ENCODE measurements at regions not wholly inside any gene's neighbourhood (a gene's known extent, or its start where the extent isn't known, plus 50 kb on each side); places are given as distances from the start of the nearest gene placed in this dataset.
"Not testable (repeated sequence)": the region's sequence is repeated elsewhere in the genome, so short reads cannot be mapped to it uniquely, and the experiment has no call there.

DNA sequence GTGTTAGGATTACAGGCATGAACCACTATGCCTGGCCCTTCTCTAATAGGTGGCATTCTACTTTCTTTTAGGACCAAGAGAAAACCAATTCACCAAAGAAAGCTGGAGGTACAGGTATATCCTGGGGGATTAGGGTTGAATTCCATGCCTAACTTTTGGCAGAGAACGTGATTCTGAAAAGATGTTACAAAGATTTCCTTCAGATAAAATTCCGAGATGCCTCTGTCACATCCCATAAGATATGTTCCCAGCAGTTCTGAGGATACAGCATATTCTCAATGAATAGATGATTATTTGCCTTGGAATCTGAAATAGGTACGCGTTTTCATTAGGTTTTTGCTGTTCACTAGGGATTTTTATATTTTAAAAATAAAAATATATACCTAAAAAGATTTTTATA lies 111.9 kb upstream of the KRAS start:
- Histone ChIP-seq H3K4me3 (ENCODE audit: low read length) (no peak overlapping the region), H3K9me3 (ENCODE audit: control insufficient read depth, low read length) (no peaks in the 10 kb centered on the region), H3K4me1 (ENCODE audit: control insufficient read depth, insufficient read depth, low read length) (no peaks in the 10 kb centered on the region), H3K27me3 (replicated peaks; ENCODE audit: control insufficient read depth, insufficient read depth, low read length) (no peaks in the 10 kb centered on the region), H3K9ac (ENCODE audit: low read length) (no peak overlapping the region), H3K36me3 (ENCODE audit: control insufficient read depth, insufficient read depth, low read length, severe bottlenecking) (no peaks in the 10 kb centered on the region)
- DNase-seq (ENCODE audit: low read depth), result no peak

DNA sequence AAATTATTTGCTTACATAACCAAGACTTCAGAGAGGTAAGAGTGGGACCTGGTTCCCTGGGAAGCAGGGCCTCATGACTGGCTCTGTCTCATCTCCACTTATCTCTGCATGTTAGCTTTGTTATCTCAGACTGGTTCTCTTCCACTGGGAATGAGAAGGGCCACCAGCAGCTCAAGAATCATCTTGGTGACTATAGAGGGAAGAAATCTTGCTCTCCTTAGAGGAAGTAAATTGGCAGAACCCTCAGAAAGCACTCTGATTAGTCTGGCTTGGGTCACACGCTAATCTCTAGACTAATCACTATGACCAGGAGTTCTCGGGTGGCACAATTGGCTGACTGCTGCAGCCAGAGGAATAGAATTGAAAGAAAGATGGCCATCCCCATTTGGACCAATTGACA lies 110.8 kb upstream of the KRAS start:
- Histone ChIP-seq H3K9ac (ENCODE audit: low read length) (no peak overlapping the region), H3K27me3 (replicated peaks; ENCODE audit: control insufficient read depth, insufficient read depth, low read length) (no peaks in the 10 kb centered on the region), H3K4me3 (ENCODE audit: low read length) (no peak overlapping the region), H3K9me3 (ENCODE audit: control insufficient read depth, low read length) (no peaks in the 10 kb centered on the region), H3K4me1 (ENCODE audit: control insufficient read depth, insufficient read depth, low read length) (no peaks in the 10 kb centered on the region), H3K36me3 (ENCODE audit: control insufficient read depth, insufficient read depth, low read length, severe bottlenecking) (no peaks in the 10 kb centered on the region)
- DNase-seq (ENCODE audit: low read depth), result no peak

DNA sequence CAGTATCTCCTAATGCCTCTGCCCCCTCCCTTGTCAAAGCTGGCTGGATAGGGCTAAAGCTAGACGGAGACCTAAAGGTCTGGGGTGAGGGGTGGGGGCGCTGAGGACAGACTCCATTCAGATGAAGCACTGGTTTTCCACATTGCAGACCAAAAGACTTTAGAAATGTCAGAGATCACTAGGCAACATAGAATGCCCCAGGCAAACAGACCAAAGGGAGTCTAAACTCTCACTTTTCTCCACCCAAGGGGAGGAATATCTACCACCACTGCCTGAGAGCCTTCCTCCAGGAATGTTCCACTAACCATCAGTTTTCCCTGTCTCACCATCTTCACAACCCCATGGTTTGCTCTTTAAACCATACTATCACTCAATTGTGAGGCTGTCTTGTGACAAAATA lies 106.9 kb upstream of the KRAS start:
- no peaks in the 10 kb centered on the region for H3K36me3 ChIP-seq (ENCODE audit: control insufficient read depth, insufficient read depth, low read length, severe bottlenecking)
- DNase-seq (ENCODE audit: low read depth), result no peak

DNA sequence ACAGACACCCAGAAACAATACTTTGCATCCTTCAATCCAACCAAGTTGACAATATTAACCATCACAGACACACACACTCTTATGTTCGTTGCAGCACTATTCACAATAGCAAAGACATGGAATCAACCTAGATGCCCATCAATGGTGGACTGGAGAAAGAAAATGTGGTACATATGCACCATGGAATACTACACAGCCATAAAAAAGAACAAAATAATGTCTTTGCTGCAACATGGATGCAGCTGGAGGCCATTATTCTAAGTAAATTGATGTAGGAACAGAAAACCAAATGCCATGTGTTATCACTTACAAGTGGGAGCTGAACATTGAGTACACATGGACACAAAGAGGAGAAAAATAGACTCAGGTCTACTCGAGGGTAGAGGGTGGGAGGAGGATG lies 102.2 kb upstream of the KRAS start:
- not testable (repeated sequence) for H3K9ac ChIP-seq (ENCODE audit: low read length); H3K4me1 ChIP-seq (ENCODE audit: control insufficient read depth, insufficient read depth, low read length); H3K36me3 ChIP-seq (ENCODE audit: control insufficient read depth, insufficient read depth, low read length, severe bottlenecking); H3K4me3 ChIP-seq (ENCODE audit: low read length); H3K9me3 ChIP-seq (ENCODE audit: control insufficient read depth, low read length); DNase-seq (ENCODE audit: low read depth); H3K27me3 ChIP-seq (replicated peaks; ENCODE audit: control insufficient read depth, insufficient read depth, low read length)

More for the DNA sequence above, 106.9 kb upstream of the KRAS start:
- Histone ChIP-seq H3K4me1 (ENCODE audit: control insufficient read depth, insufficient read depth, low read length) (no peaks in the 10 kb centered on the region), H3K9ac (ENCODE audit: low read length) (no peak overlapping the region), H3K4me3 (ENCODE audit: low read length) (no peak overlapping the region), H3K27me3 (replicated peaks; ENCODE audit: control insufficient read depth, insufficient read depth, low read length) (no peaks in the 10 kb centered on the region), H3K9me3 (ENCODE audit: control insufficient read depth, low read length) (no peaks in the 10 kb centered on the region)

DNA sequence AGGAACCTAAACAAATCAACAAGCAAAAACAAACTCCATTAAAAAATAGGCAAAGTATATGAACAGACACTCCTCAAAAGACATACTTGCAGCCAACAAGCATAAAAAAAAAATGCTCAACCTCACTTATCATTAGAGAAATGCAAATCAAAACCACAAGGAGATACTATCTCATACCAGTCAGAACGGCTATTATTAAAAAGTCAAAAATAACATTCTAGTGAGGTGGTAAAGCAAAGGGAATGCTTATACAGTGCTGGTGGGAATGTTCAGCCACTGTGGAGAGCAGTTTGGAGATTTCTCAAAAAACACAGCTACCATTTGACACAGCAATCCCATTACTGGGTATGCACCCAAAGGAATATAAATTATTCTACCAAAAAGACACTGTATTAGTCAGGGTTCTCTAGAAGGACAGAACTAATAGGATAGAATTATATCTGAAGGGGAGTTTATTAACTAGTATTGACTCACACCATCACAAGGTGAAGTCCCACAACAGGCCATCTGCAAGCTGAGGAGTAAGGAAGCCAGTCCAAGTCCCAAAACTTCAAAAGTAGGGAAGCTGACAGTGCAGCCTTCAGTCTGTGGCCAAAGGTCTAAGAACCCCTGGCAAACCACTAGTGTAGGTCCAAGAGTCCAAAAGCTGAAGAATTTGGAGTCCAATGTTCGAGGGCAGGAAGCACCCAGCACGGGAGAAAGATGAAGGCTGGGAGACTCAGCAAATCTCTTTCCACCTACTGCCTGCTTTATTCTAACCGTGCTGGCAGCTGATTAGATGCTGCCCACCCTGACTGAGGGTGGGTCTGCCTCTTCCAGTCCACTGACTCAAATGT lies 101.6 kb upstream of the KRAS start:
- DNase-seq (ENCODE audit: low read depth), result peak; percentile 38

DNA sequence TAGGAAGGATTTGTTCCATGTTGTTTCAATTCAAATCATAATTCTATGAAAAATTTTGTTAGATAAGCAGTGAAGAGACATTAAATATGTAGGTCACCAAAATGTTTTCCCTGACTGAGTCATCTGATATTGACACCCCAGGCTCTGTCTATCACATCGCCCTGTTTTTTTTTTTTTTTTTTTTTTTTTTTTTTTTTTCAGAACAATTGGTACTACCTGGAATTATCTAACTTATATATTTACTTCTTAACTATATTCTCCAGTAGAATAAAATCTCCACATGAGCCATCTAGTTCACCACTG lies 97.8 kb upstream of the KRAS start:
- Histone ChIP-seq H3K4me1 (ENCODE audit: control insufficient read depth, insufficient read depth, low read length) (peaks cover 3% of the 10 kb centered on the region), H3K27me3 (replicated peaks; ENCODE audit: control insufficient read depth, insufficient read depth, low read length) (no peaks in the 10 kb centered on the region), H3K36me3 (ENCODE audit: control insufficient read depth, insufficient read depth, low read length, severe bottlenecking) (no peaks in the 10 kb centered on the region), H3K9me3 (ENCODE audit: control insufficient read depth, low read length) (no peaks in the 10 kb centered on the region), H3K9ac (ENCODE audit: low read length) (no peak overlapping the region), H3K4me3 (ENCODE audit: low read length) (no peak overlapping the region)
- no peak for DNase-seq (ENCODE audit: low read depth)

More for the DNA sequence above, 101.6 kb upstream of the KRAS start:
- no peak overlapping the region for H3K9ac ChIP-seq (ENCODE audit: low read length)
- no peak overlapping the region for H3K4me3 ChIP-seq (ENCODE audit: low read length)
- no peaks in the 10 kb centered on the region for H3K36me3 ChIP-seq (ENCODE audit: control insufficient read depth, insufficient read depth, low read length, severe bottlenecking)
- peaks cover 3% of the 10 kb centered on the region for H3K4me1 ChIP-seq (ENCODE audit: control insufficient read depth, insufficient read depth, low read length)
- H3K27me3 ChIP-seq (replicated peaks; ENCODE audit: control insufficient read depth, insufficient read depth, low read length), result no peaks in the 10 kb centered on the region
- H3K9me3 ChIP-seq (ENCODE audit: control insufficient read depth, low read length), result no peaks in the 10 kb centered on the region

DNA sequence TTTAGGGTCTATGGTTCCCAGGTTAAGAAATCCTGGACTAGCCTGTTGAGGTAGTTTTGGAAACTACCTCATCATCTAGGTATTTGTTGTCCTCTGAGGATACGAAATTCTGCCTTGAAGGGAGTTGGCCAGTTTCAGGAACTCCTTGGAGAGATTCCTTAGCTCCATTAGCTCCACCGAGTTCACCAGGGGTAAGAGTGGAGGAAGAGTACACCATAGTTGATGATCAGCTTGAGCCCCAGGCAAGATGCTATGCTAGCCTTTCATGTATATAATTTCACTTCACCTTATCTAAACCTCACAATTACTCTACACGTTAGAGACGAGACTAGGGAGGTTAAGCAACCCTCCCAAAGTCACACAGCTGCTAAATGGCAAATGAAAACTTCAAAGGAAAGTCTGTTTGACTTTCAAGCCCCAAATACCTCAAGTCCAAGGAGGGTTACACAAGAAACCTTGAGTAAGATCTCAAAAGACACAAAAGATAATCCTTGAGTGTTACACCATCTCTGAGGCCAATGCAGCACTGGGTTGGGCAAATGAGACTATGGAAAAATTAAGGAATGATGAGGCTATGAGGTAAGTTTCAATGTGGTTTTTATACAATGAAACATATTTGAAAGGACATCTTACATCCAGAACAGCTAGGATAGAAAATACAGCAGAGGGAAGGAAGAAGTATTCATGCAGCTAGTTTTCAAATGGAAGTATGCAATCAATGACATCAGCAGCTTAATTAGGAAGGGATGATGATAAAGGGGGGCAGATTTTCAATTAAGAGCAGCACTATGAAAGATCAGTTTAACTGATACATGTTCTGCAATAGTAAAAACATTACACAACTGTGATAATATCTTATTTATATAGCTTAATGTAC lies 97.2 kb upstream of the KRAS start:
- DNase-seq (ENCODE audit: low read depth), result peak; percentile 66
- Histone ChIP-seq H3K4me1 (ENCODE audit: control insufficient read depth, insufficient read depth, low read length) (peaks cover 3% of the 10 kb centered on the region), H3K36me3 (ENCODE audit: control insufficient read depth, insufficient read depth, low read length, severe bottlenecking) (no peaks in the 10 kb centered on the region), H3K9me3 (ENCODE audit: control insufficient read depth, low read length) (no peaks in the 10 kb centered on the region), H3K4me3 (ENCODE audit: low read length) (no peak overlapping the region), H3K27me3 (replicated peaks; ENCODE audit: control insufficient read depth, insufficient read depth, low read length) (no peaks in the 10 kb centered on the region), H3K9ac (ENCODE audit: low read length) (no peak overlapping the region)

DNA sequence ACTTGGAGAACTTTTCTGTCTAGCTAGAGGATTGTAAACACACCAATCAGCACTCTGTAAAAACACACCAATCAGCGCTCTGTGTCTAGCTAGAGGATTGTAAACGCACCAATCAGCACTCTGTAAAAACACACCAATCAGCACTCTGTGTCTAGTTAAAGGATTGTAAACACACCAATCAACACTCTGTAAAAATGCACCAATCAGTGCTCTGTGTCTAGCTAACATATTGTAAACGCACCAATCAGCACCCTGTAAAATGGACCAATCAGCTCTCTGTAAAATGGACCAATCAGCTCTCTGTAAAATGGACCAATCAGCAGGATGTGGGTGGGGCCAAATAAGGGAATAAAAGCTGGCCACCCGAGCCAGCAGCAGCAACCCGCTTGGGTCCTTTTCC lies 91.1 kb upstream of the KRAS start:
- DNase-seq (ENCODE audit: low read depth); H3K9ac ChIP-seq (ENCODE audit: low read length); H3K9me3 ChIP-seq (ENCODE audit: control insufficient read depth, low read length); H3K36me3 ChIP-seq (ENCODE audit: control insufficient read depth, insufficient read depth, low read length, severe bottlenecking); H3K27me3 ChIP-seq (replicated peaks; ENCODE audit: control insufficient read depth, insufficient read depth, low read length); H3K4me3 ChIP-seq (ENCODE audit: low read length); H3K4me1 ChIP-seq (ENCODE audit: control insufficient read depth, insufficient read depth, low read length): not testable (repeated sequence)

DNA sequence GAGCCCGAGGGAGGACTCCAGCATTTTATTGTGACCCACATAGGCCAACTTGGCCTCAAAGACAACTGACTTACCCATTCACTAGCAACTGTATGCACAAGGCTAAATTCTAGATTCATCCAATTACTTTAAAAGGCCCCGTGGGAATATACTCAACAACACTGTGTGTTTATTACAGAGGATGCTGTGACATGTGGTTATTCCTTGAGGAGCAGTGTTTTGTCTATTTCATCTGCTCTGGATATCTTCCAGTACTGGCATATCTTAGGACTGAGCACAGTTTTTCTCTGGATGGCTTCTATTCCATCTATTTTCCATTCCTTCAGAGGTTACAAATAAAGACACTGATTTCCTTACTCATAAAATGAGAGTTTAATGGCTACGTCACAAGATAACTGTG lies 87.2 kb upstream of the KRAS start:
- no peaks in the 10 kb centered on the region for H3K9me3 ChIP-seq (ENCODE audit: control insufficient read depth, low read length)
- H3K36me3 ChIP-seq (ENCODE audit: control insufficient read depth, insufficient read depth, low read length, severe bottlenecking), result no peaks in the 10 kb centered on the region
- no peaks in the 10 kb centered on the region for H3K27me3 ChIP-seq (replicated peaks; ENCODE audit: control insufficient read depth, insufficient read depth, low read length)
- no peak overlapping the region for H3K9ac ChIP-seq (ENCODE audit: low read length)
- peaks cover 14% of the 10 kb centered on the region for H3K4me1 ChIP-seq (ENCODE audit: control insufficient read depth, insufficient read depth, low read length)
- H3K4me3 ChIP-seq (ENCODE audit: low read length), result no peak overlapping the region
- DNase-seq (ENCODE audit: low read depth), result no peak

DNA sequence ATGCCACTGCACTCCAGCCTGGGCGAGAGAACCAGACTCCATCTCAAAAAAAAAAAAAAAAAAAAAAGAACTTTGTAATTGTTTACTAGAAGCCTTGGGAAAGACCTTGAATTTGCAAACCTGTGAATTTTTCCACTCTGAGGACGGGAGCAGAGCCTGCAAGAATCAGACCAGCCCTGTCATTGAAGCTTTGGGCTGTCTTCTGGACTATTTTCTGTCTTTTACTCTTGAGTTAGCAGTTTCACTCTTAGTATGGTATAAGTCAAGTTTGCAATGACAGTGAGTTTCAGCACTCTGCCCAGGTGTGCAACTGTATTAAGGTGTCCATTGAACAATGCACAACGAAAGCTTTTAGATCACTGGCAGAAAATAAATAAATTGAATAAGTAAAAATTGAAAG lies 81.4 kb upstream of the KRAS start:
- H3K27me3 ChIP-seq (replicated peaks; ENCODE audit: control insufficient read depth, insufficient read depth, low read length), result no peaks in the 10 kb centered on the region
- H3K9ac ChIP-seq (ENCODE audit: low read length), result no peak overlapping the region
- no peaks in the 10 kb centered on the region for H3K36me3 ChIP-seq (ENCODE audit: control insufficient read depth, insufficient read depth, low read length, severe bottlenecking)
- no peak overlapping the region for H3K4me3 ChIP-seq (ENCODE audit: low read length)
- no peaks in the 10 kb centered on the region for H3K9me3 ChIP-seq (ENCODE audit: control insufficient read depth, low read length)
- DNase-seq (ENCODE audit: low read depth), result no peak
- peaks cover 23% of the 10 kb centered on the region for H3K4me1 ChIP-seq (ENCODE audit: control insufficient read depth, insufficient read depth, low read length)

DNA sequence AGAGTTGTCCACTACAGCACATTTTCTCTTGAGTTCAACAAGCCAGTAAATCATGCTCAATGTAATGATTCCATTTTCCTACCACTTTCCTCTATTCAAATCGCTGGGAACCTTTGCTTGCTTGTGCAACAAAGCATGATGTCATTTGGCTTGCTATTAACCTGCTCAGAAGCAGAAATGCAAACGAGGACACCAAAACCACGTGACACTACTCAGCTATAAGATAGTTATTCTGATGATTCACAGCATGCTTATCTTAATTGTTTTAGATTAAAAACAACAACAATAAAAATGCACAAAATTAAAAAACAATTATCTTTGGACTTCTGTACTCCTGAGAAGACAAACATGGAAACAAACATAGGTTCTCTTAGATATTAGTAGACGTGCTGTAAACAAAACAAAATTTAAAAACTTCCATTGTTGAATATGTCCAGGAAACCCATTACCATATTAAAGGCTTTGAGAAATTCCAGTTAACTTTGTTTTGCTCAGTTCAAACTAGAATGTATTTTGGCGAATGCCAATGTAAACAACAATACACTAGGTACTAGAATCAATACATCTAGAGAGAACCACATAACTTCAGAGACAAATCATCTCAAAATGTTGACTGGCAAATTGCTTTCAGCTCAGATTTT lies 77.5 kb upstream of the KRAS start:
- Histone ChIP-seq H3K4me3 (ENCODE audit: low read length) (no peak overlapping the region), H3K4me1 (ENCODE audit: control insufficient read depth, insufficient read depth, low read length) (peaks cover 12% of the 10 kb centered on the region), H3K9me3 (ENCODE audit: control insufficient read depth, low read length) (no peaks in the 10 kb centered on the region), H3K36me3 (ENCODE audit: control insufficient read depth, insufficient read depth, low read length, severe bottlenecking) (no peaks in the 10 kb centered on the region), H3K9ac (ENCODE audit: low read length) (no peak overlapping the region), H3K27me3 (replicated peaks; ENCODE audit: control insufficient read depth, insufficient read depth, low read length) (no peaks in the 10 kb centered on the region)
- DNase-seq (ENCODE audit: low read depth), result peak; percentile 35
